ENCODE measurements at regions not wholly inside any gene's neighbourhood (a gene's known extent, or its start where the extent isn't known, plus 50 kb on each side); places are given as distances from the start of the nearest gene placed in this dataset.
"Not testable (repeated sequence)": the region's sequence is repeated elsewhere in the genome, so short reads cannot be mapped to it uniquely, and the experiment has no call there.

GRCh38 chr11:97909614-97910399 is 1110.9 kb upstream of the CNTN5 start:
- no peak for DNase-seq

DNA sequence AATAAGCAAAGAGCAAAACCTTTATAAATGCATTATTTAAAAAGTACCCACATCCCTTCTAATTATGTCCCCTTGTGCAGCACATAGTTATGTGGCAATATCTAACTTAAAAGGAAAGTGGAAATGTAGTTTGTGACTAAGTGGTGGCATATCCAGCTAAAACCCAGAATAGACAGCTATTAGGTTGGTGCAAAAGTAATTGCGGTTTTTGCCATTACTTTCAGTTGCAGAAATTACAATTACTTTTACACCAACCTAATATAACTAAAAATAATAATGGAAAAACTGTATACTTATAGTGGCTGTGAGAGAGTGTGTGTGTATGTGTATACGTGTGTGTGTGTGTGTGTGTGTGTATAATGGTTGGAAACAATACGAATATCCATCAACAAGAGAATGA is 1108.1 kb upstream of the CNTN5 start:
- no peak for DNase-seq

- DNase-seq, result not testable (repeated sequence)
These were observed 1097.8 kb upstream of the CNTN5 start for GRCh38 chr11:97922933-97923332.

DNA sequence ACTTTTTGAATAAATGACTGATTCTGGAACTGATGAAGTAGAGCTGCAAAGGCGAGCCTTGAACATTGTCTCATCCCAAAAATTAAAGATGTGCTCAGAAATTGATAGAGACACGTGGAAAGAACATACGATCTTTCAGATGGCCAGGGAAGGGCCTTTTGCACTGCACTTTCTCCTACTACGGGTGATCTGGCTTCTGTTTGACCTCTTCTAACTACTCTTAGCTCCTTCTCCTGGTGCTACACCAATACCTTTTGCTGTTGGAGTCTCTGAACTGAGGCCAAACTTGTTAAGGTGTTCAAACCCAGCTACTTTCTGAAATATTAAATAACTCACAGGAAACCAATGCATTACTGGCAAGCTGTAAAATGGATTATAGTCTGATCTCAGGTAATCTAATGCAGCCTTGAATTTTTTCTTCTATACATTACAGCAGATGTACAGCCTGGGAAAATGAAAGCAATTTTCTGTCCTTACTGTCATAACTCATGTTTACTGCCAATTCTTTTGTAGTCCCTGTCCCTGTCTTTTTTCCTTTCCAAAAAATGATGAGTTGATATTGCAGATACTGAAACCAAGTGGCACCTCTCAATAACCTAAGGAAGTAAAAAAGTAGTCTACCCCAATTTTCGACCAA is 1086.1 kb upstream of the CNTN5 start:
- DNase-seq, result no peak

GRCh38 chr11:97937501-97937900 is 1083.2 kb upstream of the CNTN5 start:
- no peak for DNase-seq

GRCh38 chr11:97938789-97939188 is 1082.0 kb upstream of the CNTN5 start:
- DNase-seq, result no peak

DNA sequence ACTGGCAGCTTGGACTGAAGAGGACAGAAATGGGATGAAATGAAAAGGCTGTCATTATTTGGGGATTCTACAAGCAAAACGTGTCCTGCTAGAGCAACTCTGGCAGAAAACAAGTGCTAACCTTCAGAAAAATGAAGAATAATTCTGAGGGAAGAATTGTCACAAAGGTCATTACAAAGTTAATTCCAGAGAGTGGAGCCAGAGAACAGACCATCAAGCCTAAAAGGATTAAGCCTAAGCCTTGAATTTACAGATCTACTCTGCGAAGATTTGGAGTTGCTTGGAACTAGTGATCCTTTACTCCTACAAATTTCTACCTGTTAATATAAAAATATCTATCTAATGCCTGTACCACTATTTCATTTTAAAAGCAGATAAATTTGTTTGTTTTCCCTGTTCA is 1077.3 kb upstream of the CNTN5 start:
- no peak for DNase-seq

DNA sequence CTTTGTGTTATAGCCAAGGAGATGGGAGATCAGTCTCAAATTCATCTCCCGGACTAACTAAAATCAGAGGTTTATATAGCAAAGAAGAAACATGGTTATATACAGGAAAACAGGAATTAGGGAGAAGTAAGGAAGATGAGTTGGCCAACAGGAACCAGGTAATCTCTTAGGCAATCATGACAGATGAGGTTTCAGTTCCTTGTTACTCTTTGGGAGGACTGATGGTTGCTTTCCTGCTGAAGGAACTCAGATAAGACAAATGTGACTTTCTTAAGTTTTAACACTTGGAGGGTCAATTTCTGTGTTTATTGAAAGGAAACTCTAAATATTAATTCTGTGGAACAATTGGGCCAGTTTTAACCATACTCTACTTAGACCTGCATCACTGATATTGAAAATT is 1072.0 kb upstream of the CNTN5 start:
- DNase-seq, result no peak

- no peak for DNase-seq
These were observed 1065.2 kb upstream of the CNTN5 start for GRCh38 chr11:97955595-97955994.

GRCh38 chr11:97956904-97957303 is 1063.8 kb upstream of the CNTN5 start:
- no peak for DNase-seq

GRCh38 chr11:97961431-97961830 is 1059.3 kb upstream of the CNTN5 start:
- DNase-seq, result no peak

DNA sequence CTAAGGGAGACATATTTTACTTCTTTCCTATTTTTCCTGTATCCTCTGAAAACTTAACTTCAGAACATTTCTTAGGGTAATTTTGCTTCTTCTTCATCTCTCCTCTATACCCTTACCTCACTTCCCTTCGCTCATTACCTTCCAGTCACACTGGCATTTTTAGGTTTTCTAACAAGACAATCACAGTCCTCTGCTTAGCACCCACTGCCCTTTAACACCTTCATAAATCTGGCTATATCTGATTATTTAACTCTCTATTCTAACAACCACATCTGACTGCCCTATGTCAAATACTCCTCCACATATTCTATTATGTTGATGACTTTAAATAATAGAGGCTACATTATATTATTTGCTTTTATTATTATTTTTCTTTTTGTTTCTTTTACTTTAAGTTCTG is 1058.0 kb upstream of the CNTN5 start:
- DNase-seq, result no peak

DNA sequence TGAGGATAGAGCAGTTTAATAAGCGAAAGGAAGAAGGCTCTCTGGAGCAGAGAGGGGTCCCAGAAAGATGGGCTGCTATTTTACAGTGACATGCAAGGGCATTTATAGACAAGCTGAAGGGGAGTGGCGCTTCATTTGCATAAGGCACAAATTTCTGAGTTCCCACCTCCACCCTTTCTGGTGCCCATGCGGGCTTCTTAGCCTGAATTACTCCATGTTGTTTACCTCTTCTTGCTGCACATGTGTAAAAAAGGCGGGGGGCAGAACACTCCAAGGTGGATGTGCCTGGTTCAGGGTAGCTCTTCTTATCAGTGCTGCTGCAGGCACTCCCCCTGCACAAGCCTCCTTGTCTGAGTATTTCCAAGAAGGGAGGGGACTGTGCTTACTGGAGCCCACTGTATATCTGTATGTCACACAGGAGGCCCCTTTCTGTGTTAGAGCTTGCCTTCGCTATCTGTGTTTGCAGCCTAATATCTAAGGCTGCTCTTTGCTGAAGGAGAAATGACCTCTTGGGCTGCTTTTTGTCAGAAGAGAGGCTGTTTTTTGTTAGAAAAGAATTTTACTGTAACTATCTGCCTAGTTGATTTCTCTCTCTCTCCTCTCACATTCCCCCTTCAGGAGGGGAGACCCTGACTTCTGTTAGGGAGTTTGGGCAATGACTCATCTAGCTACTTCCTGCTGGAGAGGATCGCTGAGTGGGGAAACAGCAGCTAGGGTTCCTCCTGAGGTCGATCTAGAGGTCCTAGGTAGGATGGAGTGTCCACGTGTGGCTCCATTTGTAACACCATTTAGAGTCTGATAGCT is 1057.0 kb upstream of the CNTN5 start:
- DNase-seq, result no peak

DNA sequence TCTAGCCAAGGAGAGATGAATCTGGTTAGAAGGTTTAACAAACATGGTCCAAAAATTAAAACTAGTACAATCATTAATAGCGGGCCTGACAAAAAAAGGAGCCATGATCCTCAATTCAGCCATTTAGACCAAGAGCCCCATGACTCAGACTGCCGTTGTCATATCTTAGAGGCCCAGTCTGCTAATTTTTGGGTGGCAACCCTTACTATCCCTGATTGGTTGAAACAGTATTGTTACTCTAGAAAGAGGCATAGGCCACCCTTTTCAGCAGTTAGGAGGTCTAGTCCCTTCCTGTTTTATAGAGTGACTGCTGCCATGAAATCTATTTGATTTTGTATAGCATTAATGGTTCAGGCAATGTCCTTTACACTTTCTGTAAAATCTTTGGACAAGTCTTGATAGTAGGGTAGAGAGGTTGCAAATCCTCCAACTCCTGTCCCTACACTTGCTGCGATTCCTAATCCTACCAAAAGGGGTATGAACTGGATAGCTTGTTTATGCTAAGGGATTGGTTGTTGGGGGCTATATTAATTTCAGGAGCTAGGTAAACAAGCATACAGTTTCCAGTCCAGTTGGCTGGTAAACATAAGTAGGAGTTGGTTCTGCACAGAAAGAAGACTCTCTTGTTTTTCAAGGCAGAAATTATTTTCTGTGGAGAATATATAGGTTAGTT is 1056.3 kb upstream of the CNTN5 start:
- DNase-seq, result no peak

DNA sequence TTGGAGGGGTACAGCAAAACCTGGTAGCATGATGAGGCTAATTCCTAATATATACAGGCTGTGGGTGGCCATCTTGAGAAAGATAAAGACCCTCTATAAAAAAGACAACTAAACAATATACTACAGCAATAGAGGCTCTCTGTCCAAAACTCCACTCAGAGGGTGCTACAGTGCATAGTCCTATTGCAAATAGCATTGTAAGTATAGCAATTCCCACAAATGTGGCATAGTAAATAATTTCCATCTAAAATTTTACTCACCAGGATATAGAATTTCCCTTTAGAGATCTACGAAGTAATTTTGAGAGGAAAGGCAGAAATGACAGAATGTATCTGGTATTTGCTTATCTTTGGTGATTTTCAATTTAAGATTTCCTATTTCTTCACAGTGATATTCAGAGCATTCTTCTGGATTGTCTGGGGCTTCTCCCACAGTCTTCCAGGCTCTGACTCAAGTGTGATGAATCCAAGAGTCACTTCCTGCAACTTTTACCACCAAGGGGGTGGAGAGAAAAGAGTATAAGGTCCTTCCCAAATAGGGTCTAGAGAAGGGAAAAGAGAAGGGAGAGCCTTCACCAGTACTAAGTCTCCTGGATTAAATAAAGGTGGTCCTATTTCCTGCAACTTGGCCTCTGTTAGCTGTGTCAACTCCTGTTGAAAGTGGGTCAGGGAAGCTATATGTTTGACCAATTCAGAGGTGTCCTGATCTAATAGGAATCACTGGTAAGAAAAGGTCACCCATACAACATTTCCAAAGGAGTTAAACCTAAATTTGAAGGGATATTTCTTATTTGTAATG is 1054.7 kb upstream of the CNTN5 start:
- no peak for DNase-seq

DNA sequence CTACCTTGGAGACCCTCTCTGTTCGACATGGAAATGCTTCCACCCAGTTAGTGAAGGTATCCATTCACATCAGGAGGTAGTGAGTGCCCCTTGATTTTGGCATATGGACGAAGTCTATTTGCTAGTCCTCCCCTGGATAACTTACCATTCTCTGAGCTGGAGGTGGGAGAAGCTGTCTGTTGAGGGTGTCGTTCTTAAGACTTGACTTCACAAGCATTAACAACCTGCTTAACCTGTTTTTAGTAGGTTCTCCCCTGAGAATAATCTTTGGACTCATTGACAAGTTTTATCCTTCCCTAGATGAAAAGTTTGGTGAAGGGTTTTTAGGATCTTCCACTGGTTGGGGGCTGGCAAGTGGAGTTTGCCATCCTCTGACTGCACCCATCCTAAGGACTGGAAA is 1053.8 kb upstream of the CNTN5 start:
- no peak for DNase-seq

DNA sequence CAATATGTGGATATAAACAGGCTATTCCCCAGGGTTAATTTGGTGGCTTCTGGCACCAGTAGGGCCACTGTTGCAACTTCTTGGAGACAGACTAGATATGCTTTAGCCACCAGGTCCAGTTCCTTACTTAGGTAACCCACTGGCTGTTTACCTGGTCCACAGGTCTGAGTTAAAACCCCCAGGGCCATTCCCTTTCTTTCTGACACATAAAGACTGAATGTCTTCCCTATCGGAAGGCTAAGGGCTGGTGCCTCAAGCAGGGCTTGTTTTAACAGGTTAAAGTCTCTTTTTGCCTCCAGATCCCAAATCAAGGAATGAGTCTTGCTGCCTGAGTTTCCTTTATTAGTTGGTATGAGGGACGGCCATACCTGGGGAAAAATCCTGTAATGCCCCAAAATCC is 1052.7 kb upstream of the CNTN5 start:
- no peak for DNase-seq

DNA sequence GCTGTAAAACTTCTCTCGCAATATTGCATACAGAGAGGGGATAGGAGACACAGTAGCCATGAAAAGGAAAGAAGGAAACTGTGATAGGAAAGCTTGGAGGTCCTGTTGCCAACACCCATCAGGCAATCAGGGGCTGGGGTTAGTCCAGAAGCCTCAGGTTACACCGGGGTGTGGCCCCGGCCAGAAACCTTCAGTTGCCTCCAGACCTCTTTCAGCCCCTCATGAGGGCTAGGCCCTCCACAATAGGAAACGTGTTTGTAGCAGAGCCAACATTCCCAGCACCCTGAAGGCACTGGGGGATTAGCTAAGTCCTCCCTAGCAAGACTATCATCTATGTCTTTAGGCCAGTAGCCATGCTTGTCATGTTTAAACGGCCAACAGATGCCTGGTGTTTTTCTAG is 1048.0 kb upstream of the CNTN5 start:
- DNase-seq, result no peak

DNA sequence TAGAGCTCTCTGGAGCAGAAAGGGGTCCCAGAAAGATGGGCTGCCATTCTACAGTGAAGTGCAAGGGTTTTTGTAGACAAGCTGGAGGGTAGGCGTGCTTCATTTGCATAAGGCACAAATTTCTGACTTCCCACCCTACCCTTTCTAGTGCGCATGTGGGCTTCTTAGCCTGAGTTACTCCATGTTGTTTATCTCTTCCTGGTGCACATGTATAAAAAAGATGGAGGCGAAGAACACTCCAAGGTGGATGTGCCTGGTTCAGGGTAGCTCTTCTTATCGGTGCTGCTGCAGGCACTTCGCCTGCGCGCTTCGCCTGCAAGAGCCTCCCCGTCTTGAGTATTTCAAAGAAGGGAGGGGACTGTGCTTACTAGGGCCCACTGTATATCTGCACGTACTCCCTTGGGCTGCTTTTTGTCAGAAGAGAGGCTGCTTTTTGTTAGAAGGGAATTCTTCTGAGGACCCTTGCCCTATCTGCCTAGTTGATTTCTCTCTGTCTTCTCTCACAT is 1047.3 kb upstream of the CNTN5 start:
- DNase-seq, result no peak

DNA sequence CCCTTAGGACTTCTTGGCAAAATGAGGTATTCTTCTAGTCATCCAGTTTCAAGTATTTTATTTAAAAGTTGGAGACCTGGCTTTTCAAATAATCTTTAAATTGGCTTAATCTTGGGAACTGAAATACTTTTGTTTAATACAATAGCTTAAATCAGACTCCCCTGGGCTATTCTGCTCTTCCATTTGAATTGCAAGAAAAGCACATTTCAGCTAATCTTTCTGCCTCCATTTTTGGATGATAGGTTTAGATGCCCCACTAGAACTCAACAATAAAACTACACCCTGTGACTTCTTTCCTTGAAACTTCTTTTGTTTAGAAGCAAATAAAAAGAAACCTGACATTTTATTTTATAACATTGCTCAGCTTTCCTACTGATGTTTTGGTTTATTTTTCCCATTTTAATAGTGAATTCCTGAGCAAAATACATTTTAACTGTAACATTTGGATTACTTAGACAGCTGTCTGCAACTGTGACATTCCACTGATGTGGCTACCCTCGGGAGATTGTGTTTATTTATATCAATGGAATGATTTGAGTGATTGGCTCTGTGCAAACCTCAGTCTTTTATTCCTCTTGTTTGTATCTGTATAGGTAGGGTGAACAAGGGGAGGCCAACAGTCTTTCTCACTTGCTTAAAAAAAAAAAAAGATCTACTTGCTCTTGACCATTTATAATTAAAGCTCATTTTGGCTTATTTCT is 1045.8 kb upstream of the CNTN5 start:
- DNase-seq, result no peak

- no peak for DNase-seq
These were observed 1043.0 kb upstream of the CNTN5 start for GRCh38 chr11:97977726-97978125.

DNA sequence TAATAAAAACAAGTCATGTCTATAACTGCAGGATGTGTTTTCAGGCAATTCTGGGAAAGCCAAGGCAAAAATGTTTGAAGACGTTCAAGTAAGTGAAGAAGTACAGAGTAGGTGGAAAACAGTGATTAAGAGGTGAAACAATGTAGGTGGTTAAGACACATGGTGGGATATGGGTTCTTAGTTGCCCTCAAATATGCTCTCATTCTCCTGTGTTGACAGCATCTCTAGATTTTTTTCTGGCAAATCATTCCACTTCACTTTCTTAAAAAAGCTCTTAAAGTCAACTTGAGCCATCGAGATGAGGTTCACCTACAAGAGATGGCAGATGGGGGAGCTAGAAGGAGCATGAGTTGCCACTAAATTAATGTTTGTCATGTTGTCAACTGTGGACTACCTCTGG is 1041.0 kb upstream of the CNTN5 start:
- no peak for DNase-seq

Data from NCI-H526 (cell line).